OCI-LY7 (cell line): ENCODE measurements at regions not wholly inside any gene's neighbourhood (a gene's known extent, or its start where the extent isn't known, plus 50 kb on each side); places are given as distances from the start of the nearest gene placed in this dataset.

Source experiments
- BruUV-seq: library from RNA; stranded (reverse); fragments of 400-500 nt; replicated peaks from 2 replicates; lab custom pipeline; 2021; lab: Mats Ljungman, UMichigan
- CTCF ChIA-PET: fragments of 300-600 bp; sonication (Branson Sonifier 250); formaldehyde crosslinking; loops from one replicate; lab custom pipeline; 2022; ENCODE audit warnings: antibody characterized with exemption; ENCODE audit not compliant: unreplicated experiment; lab: Charles Lee
- POLR2A ChIA-PET: fragments of 300-600 bp; sonication (Branson Sonifier 250); formaldehyde crosslinking; loops from one replicate; lab custom pipeline; 2022; ENCODE audit warnings: antibody characterized with exemption; lab: Charles Lee
- DNase-seq: peaks from one replicate; pipeline ENCODE4 v3.0.0-alpha.2; 2015; ENCODE audit warnings: low spot score
- H2AFZ ChIP-seq: fragments of 200-600 bp; sonication (generic), shearing (Covaris generic); 2 replicates; pipeline ENCODE4 v1.6.1; 2014; ENCODE audit warnings: mild to moderate bottlenecking, antibody characterized with exemption, low read length, moderate library complexity
- H3K27ac ChIP-seq: fragments of 200-600 bp; sonication (generic); 2 replicates; pipeline ENCODE4 v1.5.1; 2014; ENCODE audit warnings: mixed run types, low read depth, mild to moderate bottlenecking, moderate library complexity, low read length, inconsistent platforms; ENCODE audit not compliant: poor library complexity, severe bottlenecking
- H3K36me3 ChIP-seq: fragments of 200-600 bp; sonication (generic); 2 replicates; pipeline ENCODE4 v1.6.1; 2014; ENCODE audit warnings: mild to moderate bottlenecking, antibody characterized with exemption, low read length, moderate library complexity, mixed read lengths; ENCODE audit not compliant: insufficient read depth
- H3K4me1 ChIP-seq: fragments of 200-600 bp; sonication (generic); 2 replicates; pipeline ENCODE4 v1.5.1; 2014; ENCODE audit warnings: mild to moderate bottlenecking, low read length; ENCODE audit not compliant: insufficient read depth, poor library complexity, severe bottlenecking
- H3K4me2 ChIP-seq: fragments of 200-600 bp; sonication (generic); 2 replicates; pipeline ENCODE4 v1.6.1; 2014; ENCODE audit warnings: mild to moderate bottlenecking, low read length
- H3K4me3 ChIP-seq: fragments of 200-600 bp; sonication (generic); 2 replicates; pipeline ENCODE4 v1.5.1; 2014; ENCODE audit warnings: mild to moderate bottlenecking, low read depth, low read length; ENCODE audit not compliant: poor library complexity, severe bottlenecking
- H3K79me2 ChIP-seq: fragments of 200-600 bp; sonication (generic); 2 replicates; pipeline ENCODE4 v1.6.1; 2016; ENCODE audit warnings: low read depth, mild to moderate bottlenecking, low read length, moderate library complexity, mixed read lengths; ENCODE audit not compliant: insufficient read depth
- H3K9me2 ChIP-seq: fragments of 200-600 bp; sonication (generic); 2 replicates; pipeline ENCODE4 v1.6.1; 2016; ENCODE audit warnings: mild to moderate bottlenecking, low read length, mixed read lengths; ENCODE audit not compliant: insufficient read depth
- H3K9me3 ChIP-seq: fragments of 200-600 bp; sonication (generic); 2 replicates; pipeline ENCODE4 v1.6.1; 2014; ENCODE audit warnings: mild to moderate bottlenecking, mixed run types, low read length, mixed read lengths
- H4K20me1 ChIP-seq: fragments of 200-600 bp; sonication (generic); 2 replicates; pipeline ENCODE4 v1.6.1; 2014; ENCODE audit warnings: mild to moderate bottlenecking, antibody characterized with exemption, low read length, moderate library complexity, mixed read lengths; ENCODE audit not compliant: insufficient read depth
- CTCF ChIP-seq: fragments of 200-600 bp; sonication (generic); conservative IDR thresholded peaks from 2 replicates; pipeline ENCODE4 v1.5.1; 2014; ENCODE audit warnings: mild to moderate bottlenecking, antibody characterized with exemption, low read length, moderate library complexity, mixed read lengths
- EZH2phosphoT487 ChIP-seq: fragments of 200-600 bp; sonication (generic); IDR thresholded peaks from 2 replicates; pipeline ENCODE4 v1.6.1; 2018; ENCODE audit warnings: low read depth, borderline replicate concordance, mild to moderate bottlenecking, mixed run types, antibody characterized with exemption, low read length, moderate library complexity, mixed read lengths
- intact Hi-C: fragments of 100-400 bp; cut with micrococcal nuclease; formaldehyde crosslinking; loops from one replicate; pipeline ENCODE4 v1.10.0; 2022; ENCODE audit not compliant: unreplicated experiment

GRCh38 chr17:51391982-51392654 lies 131.8 kb downstream of the UTP18 start:
- no peak overlapping the region for H2AFZ ChIP-seq
- TF ChIP-seq EZH2phosphoT487, result no peak
- TF ChIP-seq CTCF, result no peak
- POLR2A ChIA-PET, result interaction anchor here (0.5 kb wide), 1 partner anchor 786 kb away, joined by 3 read pairs; no protein-coding TSS in a partner anchor
- no peak overlapping the region for H3K4me3 ChIP-seq
- no peak overlapping the region for H3K4me2 ChIP-seq
- no peak overlapping the region for H3K27ac ChIP-seq
- no peak for DNase-seq
- intact Hi-C loops, result no loop called here
- H3K79me2 ChIP-seq, result no peaks in the 10 kb centered on the region
- H3K4me1 ChIP-seq, result no peaks in the 10 kb centered on the region
- H3K9me3 ChIP-seq, result no peaks in the 10 kb centered on the region
- H3K9me2 ChIP-seq, result no peaks in the 10 kb centered on the region
- CTCF ChIA-PET, result no interaction called here
- no peaks in the 10 kb centered on the region for H3K36me3 ChIP-seq
- H4K20me1 ChIP-seq, result no peaks in the 10 kb centered on the region
- no TSS peak for BruUV-seq

GRCh38 chr17:51395621-51396020 lies 135.3 kb downstream of the UTP18 start:
- Histone ChIP-seq H3K27ac (no peak overlapping the region), H3K4me3 (no peak overlapping the region), H3K36me3 (no peaks in the 10 kb centered on the region), H3K9me2 (no peaks in the 10 kb centered on the region), H2AFZ (no peak overlapping the region), H3K4me2 (no peak overlapping the region), H3K79me2 (no peaks in the 10 kb centered on the region), H3K9me3 (no peaks in the 10 kb centered on the region), H3K4me1 (no peaks in the 10 kb centered on the region), H4K20me1 (no peaks in the 10 kb centered on the region)
- no TSS peak for BruUV-seq
- CTCF ChIA-PET, result no interaction called here
- POLR2A ChIA-PET, result interaction anchor here (0.5 kb wide), 1 partner anchor 20 kb away, joined by 4 read pairs; no protein-coding TSS in a partner anchor
- intact Hi-C loops, result no loop called here
- TF ChIP-seq CTCF (no peak), EZH2phosphoT487 (no peak)
- no peak for DNase-seq

- POLR2A ChIA-PET, result no interaction called here
- Histone ChIP-seq H3K4me3 (no peak overlapping the region), H3K4me1 (no peaks in the 10 kb centered on the region), H3K36me3 (no peaks in the 10 kb centered on the region), H4K20me1 (no peaks in the 10 kb centered on the region), H3K9me2 (no peaks in the 10 kb centered on the region), H3K9me3 (no peaks in the 10 kb centered on the region), H3K4me2 (no peak overlapping the region), H3K79me2 (no peaks in the 10 kb centered on the region), H3K27ac (no peak overlapping the region), H2AFZ (no peak overlapping the region)
- no TSS peak for BruUV-seq
- intact Hi-C loops, result no loop called here
- CTCF ChIA-PET, result no interaction called here
- TF ChIP-seq CTCF (no peak), EZH2phosphoT487 (no peak)
- no peak for DNase-seq
These were observed 137.2 kb downstream of the UTP18 start for GRCh38 chr17:51397361-51398127.
